Skin epidermis (tissue), 12 donors: ENCODE measurements at regions not wholly inside any gene's neighbourhood (a gene's known extent, or its start where the extent isn't known, plus 50 kb on each side); places are given as distances from the start of the nearest gene placed in this dataset.
"Not testable (repeated sequence)": the region's sequence is repeated elsewhere in the genome, so short reads cannot be mapped to it uniquely, and the experiment has no call there.

Experiments
- H3K27ac ChIP-seq, 21 experiments: fragments of 200-600 bp; sonication (generic) in 11 of 21; one replicate each; pipeline ENCODE4 v1.5.0; 2020; ENCODE audit warnings: mild to moderate bottlenecking in 3 of 21, inconsistent platforms in 2 of 21, moderate library complexity in 2 of 21
- H3K4me3 ChIP-seq, 7 experiments: fragments of 200-600 bp; sonication (generic) in 2 of 7; one replicate each; pipeline ENCODE4 v1.5.0; 2020; ENCODE audit warnings: inconsistent platforms in 2 of 7, mild to moderate bottlenecking in 2 of 7, moderate library complexity in 1 of 7

DNA sequence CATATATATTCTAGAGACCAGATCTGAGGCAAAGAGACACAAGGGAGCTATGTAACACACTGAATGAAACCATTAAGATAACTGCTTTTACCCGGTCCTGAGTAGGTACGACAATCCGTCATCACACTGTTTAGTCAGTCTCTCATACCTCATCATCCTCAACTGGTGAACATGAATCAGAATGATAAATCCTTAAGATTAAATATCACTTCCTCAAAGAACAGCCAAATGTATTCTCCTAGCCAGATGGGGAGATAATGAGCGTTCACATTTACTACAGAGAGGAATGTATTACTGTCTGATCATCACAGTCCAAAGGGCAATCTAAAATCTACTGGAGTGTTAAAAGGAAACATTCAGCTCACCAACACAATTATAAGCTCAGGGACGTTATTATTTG, 319.4 kb upstream of the STAC start:
- Histone ChIP-seq H3K27ac (no peak overlapping the region), H3K4me3 (no peak overlapping the region)

DNA sequence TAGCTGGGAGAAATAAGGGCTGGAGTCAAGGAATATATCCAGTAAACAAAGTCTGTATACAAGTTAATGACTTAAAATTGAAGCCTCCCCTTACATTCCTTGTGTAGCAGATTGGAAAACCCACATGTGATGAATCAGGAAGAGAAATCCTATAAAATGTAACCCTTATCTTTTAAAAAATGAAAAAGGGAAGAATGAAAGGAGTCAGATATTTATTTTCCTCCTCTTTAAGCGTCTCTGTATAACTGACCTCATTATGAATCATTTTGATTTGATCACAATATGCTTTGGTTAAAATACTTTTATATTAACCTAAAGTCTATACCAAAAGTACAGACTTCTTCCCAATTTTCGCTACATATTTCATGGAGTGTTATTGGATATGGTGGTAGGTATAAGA, 316.3 kb upstream of the STAC start:
- Histone ChIP-seq H3K27ac (no peak overlapping the region), H3K4me3 (no peak overlapping the region)

- no peak overlapping the region for H3K27ac ChIP-seq
- no peak overlapping the region for H3K4me3 ChIP-seq
Observed at GRCh38 chr3:36065321-36065720, 315.0 kb upstream of the STAC start.

DNA sequence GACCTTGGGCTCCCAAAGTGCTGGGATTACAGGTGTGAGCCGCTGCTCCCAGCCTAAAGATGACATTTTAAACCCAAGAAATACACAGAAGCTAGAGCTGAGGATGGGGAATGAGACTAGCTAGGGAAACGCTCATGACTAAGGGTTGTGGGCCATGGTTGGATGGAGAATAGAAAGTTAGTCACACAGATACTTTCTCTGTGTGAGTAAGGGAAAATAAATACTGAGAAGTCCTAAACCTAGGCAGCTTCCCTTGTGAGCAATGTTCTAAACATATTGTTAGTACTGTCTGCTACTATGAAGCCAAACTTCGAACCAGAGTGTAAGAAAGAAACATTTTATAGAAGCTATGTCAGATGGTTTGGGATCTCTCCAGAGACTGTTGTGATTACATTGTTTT, 304.8 kb upstream of the STAC start:
- Histone ChIP-seq H3K27ac (no peak overlapping the region), H3K4me3 (no peak overlapping the region)

GRCh38 chr3:36077320-36077719, 303.0 kb upstream of the STAC start:
- Histone ChIP-seq H3K27ac (no peak overlapping the region), H3K4me3 (no peak overlapping the region)

DNA sequence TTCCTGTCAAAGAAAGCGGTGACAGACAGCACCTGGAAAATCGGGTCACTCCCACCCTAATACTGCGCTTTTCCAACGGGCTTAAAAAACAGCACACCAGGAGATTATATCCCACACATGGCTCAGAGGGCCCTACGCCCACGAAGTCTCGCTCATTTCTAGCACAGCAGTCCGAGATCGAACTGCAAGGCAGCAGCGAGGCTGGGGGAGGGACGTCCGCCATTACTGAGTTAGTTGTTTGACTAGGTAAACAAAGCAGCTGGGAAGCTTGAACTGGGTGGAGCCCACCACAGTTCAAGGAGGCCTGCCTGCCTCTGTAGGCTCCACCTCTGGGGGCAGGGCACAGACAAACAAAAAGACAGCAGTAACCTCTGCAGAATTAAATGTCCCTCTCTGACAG, 297.3 kb upstream of the STAC start:
- not testable (repeated sequence) for H3K4me3 ChIP-seq, H3K27ac ChIP-seq

DNA sequence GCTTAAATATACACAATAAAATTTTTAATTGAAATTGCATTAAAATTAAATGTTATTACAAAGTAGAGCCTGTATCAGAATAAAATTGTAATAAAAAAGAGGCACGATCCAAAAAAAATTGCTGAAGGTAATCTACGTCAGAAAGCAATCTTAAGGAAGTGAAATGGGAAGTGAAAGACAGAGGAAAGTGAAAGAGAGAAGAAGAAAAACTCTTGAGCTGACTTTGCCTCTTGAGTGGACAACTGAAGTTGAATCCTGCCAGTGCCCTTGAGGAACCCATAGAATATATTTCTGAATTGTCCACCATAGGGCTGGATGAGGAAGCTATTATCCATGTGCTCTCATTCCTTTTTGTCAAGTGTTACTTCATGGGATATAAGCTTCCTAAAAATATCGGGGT, 285.1 kb upstream of the STAC start:
- no peak overlapping the region for H3K27ac ChIP-seq
- H3K4me3 ChIP-seq, result no peak overlapping the region

DNA sequence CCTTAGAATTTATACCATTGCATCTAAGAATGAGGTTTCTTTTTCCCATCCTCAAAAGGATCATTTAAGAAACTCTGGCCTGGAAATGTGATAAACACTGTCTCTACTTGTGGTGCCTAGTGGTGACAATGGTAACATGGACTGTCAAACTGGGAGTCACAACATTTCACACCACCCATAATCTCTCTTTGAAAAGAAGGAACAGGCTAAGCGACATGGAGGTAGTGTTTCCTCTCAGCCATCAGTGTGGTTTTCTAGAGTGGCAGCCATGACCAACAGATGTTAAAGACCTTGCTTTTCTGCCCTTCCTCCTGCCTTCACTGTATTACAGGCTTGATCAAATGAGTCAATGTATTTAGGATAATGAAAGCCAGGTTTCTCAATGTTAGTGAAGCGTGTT, 283.1 kb upstream of the STAC start:
- no peak overlapping the region for H3K4me3 ChIP-seq
- no peak overlapping the region for H3K27ac ChIP-seq

DNA sequence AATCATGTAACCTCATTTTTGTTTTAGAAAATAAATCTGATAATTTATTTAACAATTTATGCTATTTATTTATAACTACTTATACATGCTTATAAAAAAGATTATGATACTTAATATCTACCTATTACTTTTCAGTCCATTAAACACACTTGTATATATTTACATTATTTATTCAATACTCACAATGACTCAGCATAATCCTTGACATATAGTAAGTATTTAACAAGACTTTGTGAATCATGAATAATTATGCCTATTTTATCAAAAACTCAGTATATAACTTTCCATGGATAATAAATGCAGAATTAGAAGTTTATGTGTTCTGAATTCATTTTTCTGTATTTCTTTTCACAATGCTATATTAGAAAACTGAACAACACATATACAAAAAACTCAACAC, 266.0 kb upstream of the STAC start:
- Histone ChIP-seq H3K4me3 (no peak overlapping the region), H3K27ac (no peak overlapping the region)

- no peak overlapping the region for H3K27ac ChIP-seq
- H3K4me3 ChIP-seq, result no peak overlapping the region
Observed at GRCh38 chr3:36124118-36124796, 256.0 kb upstream of the STAC start.

GRCh38 chr3:36132214-36132613, 248.1 kb upstream of the STAC start:
- Histone ChIP-seq H3K27ac (no peak overlapping the region), H3K4me3 (no peak overlapping the region)

DNA sequence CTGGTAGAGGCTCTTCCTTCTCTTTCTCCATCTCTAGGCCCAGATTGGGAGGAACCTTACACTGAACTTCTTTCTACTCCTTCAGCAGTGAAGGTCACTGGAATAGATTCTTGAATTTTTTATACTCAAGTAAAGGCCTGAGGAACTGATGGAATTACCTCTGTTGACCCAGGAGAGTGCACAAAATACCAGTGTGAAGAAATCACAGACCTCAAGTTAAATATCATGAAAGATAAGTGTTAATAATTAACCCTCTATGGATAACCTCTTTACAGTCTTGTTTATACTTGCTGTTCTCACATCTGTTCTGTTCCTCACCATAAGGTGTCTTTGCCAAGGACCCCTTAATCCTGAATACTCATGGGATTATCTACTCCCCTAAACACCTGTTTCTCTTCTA, 244.4 kb upstream of the STAC start:
- H3K4me3 ChIP-seq, result no peak overlapping the region
- no peak overlapping the region for H3K27ac ChIP-seq

DNA sequence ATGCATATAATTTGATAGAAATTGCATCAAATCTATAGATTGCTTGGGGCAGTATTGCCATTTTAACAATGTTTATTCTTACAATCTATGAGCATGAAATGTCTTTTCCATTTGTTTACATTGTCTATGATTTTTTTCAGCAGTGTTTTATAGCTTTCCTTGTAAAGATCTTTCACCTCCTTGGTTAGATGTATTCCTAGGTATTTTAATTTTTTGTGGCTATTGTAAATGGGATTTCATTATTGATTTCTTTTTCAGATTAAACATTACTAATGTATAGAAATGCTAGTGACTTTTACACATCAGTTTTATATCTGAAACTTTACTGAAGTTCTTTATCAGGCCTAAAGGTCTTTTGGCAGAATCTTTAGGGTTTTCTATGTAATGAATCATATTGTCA, 237.6 kb upstream of the STAC start:
- no peak overlapping the region for H3K27ac ChIP-seq
- H3K4me3 ChIP-seq, result no peak overlapping the region

DNA sequence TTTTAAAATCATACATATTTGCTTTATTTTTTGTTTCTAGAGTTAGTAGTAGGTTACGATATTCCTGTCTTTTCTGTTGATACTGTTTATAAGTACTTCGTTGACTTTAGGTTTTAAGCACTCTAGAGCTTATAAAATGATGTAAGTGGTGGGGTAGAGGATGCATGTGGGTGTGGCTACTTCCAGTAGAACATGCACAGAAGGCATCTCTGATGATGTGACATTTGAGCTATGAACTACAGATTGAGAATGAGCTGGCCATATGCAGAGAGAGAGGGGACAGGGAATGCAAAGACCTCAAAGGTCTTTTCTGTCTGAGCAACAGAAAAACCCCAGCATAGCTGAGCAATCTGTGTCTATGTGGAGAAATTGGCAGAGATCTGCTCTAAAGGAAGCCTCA, 233.9 kb upstream of the STAC start:
- Histone ChIP-seq H3K27ac (no peak overlapping the region), H3K4me3 (no peak overlapping the region)

DNA sequence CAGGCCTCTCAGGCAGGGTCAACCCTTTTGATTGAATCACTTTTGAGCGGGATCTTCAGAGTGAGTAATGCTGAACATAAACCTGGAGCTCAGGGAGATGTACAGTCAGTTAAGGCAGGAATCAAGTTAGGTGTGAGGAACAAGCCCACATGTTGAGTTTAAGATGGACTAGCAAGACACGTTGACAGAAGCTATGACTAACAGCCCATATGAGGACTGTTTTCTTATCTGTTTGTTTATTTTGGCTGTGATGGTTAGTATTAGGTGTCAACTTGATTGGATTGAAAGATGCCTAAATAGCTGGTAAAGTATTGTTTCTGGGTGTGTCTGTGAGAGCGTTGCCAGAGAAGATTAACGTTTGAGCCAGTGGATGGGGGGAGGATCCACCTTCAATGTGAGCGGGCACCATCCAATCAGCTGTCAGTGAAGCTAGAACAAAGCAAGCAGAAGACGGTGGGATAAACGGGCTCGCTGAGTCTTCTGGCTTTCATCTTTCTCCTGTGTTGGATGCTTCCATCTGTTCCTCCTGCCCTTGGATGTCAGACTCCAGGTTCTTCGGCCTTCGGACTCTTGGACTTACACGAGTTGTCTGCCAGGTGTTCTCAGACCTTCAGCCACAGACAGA, 232.3 kb upstream of the STAC start:
- no peak overlapping the region for H3K4me3 ChIP-seq
- no peak overlapping the region for H3K27ac ChIP-seq

DNA sequence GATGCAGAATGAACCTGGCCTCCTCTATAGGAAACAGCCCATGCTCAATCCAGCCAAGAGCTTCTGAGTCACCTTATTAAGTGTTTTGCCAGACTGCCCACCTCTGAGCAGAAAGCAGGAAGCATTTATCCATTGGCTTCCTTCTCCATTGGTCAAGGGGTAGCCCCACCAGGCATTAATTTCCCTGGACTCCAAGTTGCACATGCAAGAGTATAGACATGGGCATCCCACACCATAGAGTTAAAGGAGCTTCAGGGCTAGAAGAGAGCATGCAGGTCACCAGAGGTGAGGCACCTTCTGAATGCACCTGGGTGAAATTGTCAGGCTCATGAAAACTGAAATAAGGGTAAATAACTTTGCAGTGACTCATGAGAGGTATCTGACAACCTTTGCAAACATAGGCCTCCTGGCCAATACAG, 230.8 kb upstream of the STAC start:
- H3K27ac ChIP-seq, result no peak overlapping the region
- H3K4me3 ChIP-seq, result no peak overlapping the region

- no peak overlapping the region for H3K4me3 ChIP-seq
- no peak overlapping the region for H3K27ac ChIP-seq
Observed at GRCh38 chr3:36155515-36155914, 224.8 kb upstream of the STAC start.

- Histone ChIP-seq H3K27ac (no peak overlapping the region), H3K4me3 (no peak overlapping the region)
Observed at GRCh38 chr3:36164400-36164799, 215.9 kb upstream of the STAC start.

- H3K4me3 ChIP-seq, result no peak overlapping the region
Observed at GRCh38 chr3:36165509-36166290, 214.6 kb upstream of the STAC start.

DNA sequence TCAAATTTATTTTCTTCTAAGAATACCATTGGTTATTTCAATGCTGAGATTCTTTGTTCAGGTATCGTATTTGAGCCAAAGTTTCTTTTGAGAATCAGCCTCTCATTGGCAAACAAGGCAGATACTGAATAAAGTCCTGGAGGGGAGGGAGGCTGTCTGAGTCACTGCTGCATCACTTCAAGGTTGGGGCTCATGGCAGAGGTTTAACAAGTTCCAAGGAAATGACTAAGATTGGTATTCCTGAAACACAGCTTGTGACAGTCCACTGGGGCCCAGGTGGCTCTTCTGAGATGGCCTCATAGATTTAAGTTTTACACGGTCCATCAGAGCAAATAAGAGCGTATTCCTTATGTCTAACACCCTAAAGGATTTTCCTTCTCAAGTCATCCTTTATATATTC, 213.8 kb upstream of the STAC start:
- H3K27ac ChIP-seq, result no peak overlapping the region
- no peak overlapping the region for H3K4me3 ChIP-seq

More at GRCh38 chr3:36165509-36166290, 214.6 kb upstream of the STAC start:
- H3K27ac ChIP-seq, result no peak overlapping the region

DNA sequence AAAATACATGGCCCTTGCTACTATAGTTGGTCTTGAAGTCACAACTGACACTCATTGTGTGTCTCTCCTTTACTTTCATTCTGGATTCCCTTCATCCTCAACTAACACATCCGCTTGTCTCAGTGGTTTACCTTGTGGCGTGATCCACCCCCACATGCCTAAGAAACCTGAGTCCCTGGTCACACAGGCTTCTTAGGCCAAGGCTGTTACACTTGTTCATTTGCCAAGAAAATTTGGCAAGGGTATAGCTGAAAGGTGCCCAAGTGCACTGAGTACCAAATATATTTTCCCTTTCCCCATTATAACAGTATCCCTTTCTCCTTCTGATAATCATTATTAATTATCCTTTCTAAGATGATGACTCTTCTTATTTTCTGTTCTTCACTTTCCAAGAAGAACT, 207.6 kb upstream of the STAC start:
- H3K27ac ChIP-seq, result no peak overlapping the region
- H3K4me3 ChIP-seq, result no peak overlapping the region
